GM18520 (cell line): ENCODE measurements at regions not wholly inside any gene's neighbourhood (a gene's known extent, or its start where the extent isn't known, plus 50 kb on each side); places are given as distances from the start of the nearest gene placed in this dataset.
"Not testable (repeated sequence)": the region's sequence is repeated elsewhere in the genome, so short reads cannot be mapped to it uniquely, and the experiment has no call there.

Experiments used
- ATAC-seq: cut with Tn5 transposase; IDR thresholded peaks from one replicate; pipeline ENCODE4 v1.9.1; 2021; ENCODE audit not compliant: unreplicated experiment

GRCh38 chr12:73656375-73656774, 881.3 kb upstream of the ATXN7L3B start:
- no peak for ATAC-seq

GRCh38 chr12:73659802-73660201, 877.8 kb upstream of the ATXN7L3B start:
- ATAC-seq: no peak

- no peak for ATAC-seq
Observed at GRCh38 chr12:73665193-73665592, 872.4 kb upstream of the ATXN7L3B start.

- not testable (repeated sequence) for ATAC-seq
Observed at GRCh38 chr12:73671550-73671949, 866.1 kb upstream of the ATXN7L3B start.

- ATAC-seq: no peak
Observed at GRCh38 chr12:73677520-73678291, 859.9 kb upstream of the ATXN7L3B start.

- no peak for ATAC-seq
Observed at GRCh38 chr12:73678335-73678734, 859.3 kb upstream of the ATXN7L3B start.

GRCh38 chr12:73699318-73699717, 838.3 kb upstream of the ATXN7L3B start:
- no peak for ATAC-seq

GRCh38 chr12:73714655-73715054, 823.0 kb upstream of the ATXN7L3B start:
- ATAC-seq: no peak

GRCh38 chr12:73716143-73716542, 821.5 kb upstream of the ATXN7L3B start:
- not testable (repeated sequence) for ATAC-seq

- no peak for ATAC-seq
Observed at GRCh38 chr12:73719223-73719622, 818.4 kb upstream of the ATXN7L3B start.

GRCh38 chr12:73726881-73727280, 810.8 kb upstream of the ATXN7L3B start:
- ATAC-seq: no peak

GRCh38 chr12:73731658-73732057, 806.0 kb upstream of the ATXN7L3B start:
- no peak for ATAC-seq

GRCh38 chr12:73769337-73769736, 768.3 kb upstream of the ATXN7L3B start:
- ATAC-seq: no peak

GRCh38 chr12:73798523-73798922, 739.1 kb upstream of the ATXN7L3B start:
- ATAC-seq: no peak

GRCh38 chr12:73815072-73815645, 722.5 kb upstream of the ATXN7L3B start:
- ATAC-seq: no peak

- no peak for ATAC-seq
Observed at GRCh38 chr12:73817161-73817560, 720.5 kb upstream of the ATXN7L3B start.

GRCh38 chr12:73833746-73834145, 703.9 kb upstream of the ATXN7L3B start:
- ATAC-seq: no peak

- no peak for ATAC-seq
Observed at GRCh38 chr12:73841963-73842362, 695.7 kb upstream of the ATXN7L3B start.

GRCh38 chr12:73863546-73863945, 674.1 kb upstream of the ATXN7L3B start:
- ATAC-seq: no peak

GRCh38 chr12:73867147-73867546, 670.5 kb upstream of the ATXN7L3B start:
- no peak for ATAC-seq

- ATAC-seq: not testable (repeated sequence)
Observed at GRCh38 chr12:73877291-73877690, 660.3 kb upstream of the ATXN7L3B start.

- no peak for ATAC-seq
Observed at GRCh38 chr12:73892201-73892600, 645.4 kb upstream of the ATXN7L3B start.

- ATAC-seq: no peak
Observed at GRCh38 chr12:73898645-73899044, 639.0 kb upstream of the ATXN7L3B start.
